CD4-positive, alpha-beta T cell treated with Interleukin-1 beta for 1 hour (primary cell): ENCODE measurements at regions not wholly inside any gene's neighbourhood (a gene's known extent, or its start where the extent isn't known, plus 50 kb on each side); places are given as distances from the start of the nearest gene placed in this dataset.

Source experiments
- DNase-seq, 2 donors: peaks; one replicate each; pipeline ENCODE4 v3.0.0-alpha.2; 2020 to 2022

GRCh38 chr16:51888534-51888933, 658.4 kb downstream of the TOX3 start:
- no peak for DNase-seq

DNA sequence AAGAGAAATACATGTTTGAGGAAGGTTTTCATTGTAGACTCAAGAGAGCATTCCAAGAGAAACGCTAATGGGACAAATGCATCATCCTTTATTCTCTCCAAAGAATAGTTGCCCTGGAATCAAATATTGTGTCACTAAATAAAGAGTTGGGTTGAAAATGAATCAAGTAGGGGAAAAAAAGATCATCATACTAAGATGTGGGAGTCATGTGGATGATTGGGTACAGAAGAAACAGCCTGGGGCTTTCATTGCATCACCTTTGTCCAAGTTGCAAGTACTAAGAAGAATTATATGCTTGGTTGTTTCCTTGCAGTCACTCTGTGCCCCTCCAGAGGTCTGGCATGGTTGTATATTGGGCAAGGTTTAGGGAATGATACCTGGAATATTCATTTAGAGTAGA, 658.9 kb downstream of the TOX3 start:
- DNase-seq: no peak

- DNase-seq: no peak
Measured at GRCh38 chr16:51886456-51886855, 660.5 kb downstream of the TOX3 start.

- DNase-seq: no peak
Measured at GRCh38 chr16:51884773-51885172, 662.2 kb downstream of the TOX3 start.

- DNase-seq: no peak
Measured at GRCh38 chr16:51881731-51882130, 665.2 kb downstream of the TOX3 start.

DNA sequence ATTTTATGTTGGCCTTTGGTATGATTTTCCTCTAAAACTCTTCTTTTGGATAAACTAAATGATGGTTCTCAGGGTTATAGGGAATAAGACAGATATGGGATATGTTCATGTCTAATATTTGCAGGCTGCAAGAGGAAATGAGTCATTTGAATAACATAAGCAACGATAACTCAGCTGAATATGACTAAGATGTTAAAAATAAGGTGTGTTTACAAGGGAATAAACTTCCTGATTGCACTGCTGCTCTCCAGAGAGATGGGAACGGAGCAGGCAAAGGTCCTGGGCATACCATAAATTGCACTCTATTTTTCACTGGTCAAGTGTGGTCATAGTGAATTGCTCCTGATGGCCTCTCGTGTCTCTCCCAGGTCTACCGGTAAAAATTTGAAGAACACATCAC, 666.2 kb downstream of the TOX3 start:
- no peak for DNase-seq

GRCh38 chr16:51877686-51878085, 669.3 kb downstream of the TOX3 start:
- DNase-seq: no peak

DNA sequence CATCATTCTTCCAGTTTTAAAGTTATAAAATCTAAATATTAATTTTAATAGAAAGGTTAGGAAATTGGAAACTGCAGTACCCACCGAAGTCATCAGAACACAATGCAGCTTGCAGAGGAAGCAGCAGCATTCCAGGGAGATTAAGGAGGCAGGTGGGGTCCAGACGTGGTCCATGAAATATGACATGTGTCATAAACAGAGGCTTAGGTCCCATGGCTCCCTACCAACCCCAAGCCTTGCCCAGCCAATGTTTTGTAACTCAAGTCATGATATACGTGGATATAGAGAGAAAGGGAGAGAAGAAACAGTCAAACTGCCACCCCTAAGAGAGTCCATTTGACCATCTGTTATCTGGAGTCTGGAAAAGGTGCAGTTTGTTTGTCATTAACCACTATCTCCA, 670.0 kb downstream of the TOX3 start:
- no peak for DNase-seq

DNA sequence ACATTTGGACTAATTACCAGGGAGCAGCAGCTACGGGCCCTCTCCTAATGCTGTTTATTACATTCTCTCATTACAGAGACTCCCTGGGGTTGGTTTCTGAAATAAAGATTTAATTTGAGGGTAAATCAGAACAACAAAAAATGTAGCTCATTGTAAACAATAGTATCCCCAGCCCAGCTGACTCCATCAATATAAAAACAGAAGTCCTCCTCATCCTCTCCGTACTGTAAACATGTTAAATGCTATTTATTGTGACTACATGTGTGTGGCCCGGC, 670.4 kb downstream of the TOX3 start:
- no peak for DNase-seq

- no peak for DNase-seq
Measured at GRCh38 chr16:51875834-51876600, 670.9 kb downstream of the TOX3 start.

GRCh38 chr16:51872524-51872923, 674.4 kb downstream of the TOX3 start:
- no peak for DNase-seq

DNA sequence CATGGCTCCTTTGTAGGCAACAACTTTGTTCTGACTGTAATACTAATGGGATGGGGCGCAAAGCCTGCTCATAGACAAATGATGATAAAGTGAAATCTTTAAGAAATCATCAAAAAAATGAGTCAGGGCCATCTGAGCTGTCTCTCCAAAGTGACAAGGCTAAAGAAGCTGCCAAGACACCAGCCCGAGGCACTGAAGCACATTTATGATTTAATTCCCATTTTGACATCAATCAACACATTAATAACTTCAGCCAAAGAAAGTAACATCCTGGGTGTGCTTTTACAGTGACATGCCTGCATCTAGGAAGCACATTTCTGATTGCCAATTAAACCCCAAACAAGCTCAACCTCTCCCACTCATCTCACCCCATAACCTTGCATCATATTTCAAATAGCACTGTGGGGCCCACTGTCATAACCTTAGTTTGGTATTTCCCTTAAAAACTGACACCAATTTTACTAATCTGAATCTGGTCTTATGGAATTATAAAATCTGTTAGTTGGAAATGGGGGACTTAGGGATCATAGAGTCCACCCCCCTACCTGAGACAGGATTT, 676.6 kb downstream of the TOX3 start:
- DNase-seq: no peak

DNA sequence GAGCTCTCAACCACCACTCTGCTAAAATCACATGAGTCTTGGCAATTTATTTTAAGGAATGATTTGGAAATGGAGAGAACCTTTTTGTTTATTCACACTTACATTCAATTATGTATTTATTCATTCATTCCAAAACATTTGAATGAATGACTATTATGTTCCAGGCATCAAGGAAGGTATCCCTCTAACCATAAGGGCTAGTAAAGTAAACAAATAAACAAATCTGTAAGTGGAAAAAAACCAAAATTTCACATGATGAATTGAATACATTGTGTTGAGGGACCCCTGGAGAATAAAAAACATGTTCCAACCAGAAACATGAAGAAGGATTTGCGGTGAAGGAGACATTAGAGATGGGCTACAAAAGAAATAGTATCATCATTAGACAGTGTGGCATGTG, 677.8 kb downstream of the TOX3 start:
- no peak for DNase-seq

DNA sequence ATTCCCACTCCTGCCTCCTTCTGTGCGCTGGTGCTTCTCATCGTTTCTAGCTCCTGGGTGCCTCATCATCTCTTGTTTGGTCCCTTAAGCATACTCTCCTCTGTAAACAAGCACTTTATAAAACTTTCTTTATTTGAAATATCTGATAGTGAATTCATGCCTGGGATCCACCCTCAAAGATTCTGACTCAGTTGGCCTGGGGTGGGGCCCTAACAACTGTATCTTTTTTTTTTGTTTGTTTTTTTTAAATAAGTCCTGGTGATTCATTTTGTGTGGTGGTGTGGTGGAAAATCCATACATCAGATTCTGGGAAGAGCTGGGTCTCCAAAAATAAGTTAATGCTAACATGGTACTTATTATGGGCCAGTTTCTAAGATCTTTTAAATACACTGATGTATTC, 678.3 kb downstream of the TOX3 start:
- DNase-seq: no peak

- DNase-seq: no peak
Measured at GRCh38 chr16:51867386-51868065, 679.4 kb downstream of the TOX3 start.

GRCh38 chr16:51864575-51864974, 682.4 kb downstream of the TOX3 start:
- no peak for DNase-seq

- DNase-seq: no peak
Measured at GRCh38 chr16:51854401-51854951, 692.5 kb downstream of the TOX3 start.

DNA sequence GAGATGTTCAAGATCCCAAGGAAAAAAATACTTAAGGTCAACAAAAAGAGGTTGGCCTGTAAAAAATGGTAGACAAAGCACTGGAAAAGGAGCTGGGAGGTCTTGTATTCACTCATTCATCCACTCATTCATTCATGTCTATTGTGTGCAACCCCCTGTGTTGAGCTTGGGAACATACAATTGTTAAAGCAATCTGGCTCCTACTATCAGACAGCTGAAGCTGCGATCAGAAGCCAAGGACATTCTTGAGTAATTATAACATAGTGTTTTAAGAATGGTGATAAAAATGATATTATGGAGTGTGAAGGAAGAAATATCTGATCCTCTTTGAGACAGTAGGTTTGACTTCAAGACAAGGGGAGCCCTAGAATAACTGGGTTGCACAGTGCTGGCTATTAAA, 693.4 kb downstream of the TOX3 start:
- no peak for DNase-seq

GRCh38 chr16:51852892-51853291, 694.1 kb downstream of the TOX3 start:
- DNase-seq: no peak

- no peak for DNase-seq
Measured at GRCh38 chr16:51851111-51851510, 695.8 kb downstream of the TOX3 start.

DNA sequence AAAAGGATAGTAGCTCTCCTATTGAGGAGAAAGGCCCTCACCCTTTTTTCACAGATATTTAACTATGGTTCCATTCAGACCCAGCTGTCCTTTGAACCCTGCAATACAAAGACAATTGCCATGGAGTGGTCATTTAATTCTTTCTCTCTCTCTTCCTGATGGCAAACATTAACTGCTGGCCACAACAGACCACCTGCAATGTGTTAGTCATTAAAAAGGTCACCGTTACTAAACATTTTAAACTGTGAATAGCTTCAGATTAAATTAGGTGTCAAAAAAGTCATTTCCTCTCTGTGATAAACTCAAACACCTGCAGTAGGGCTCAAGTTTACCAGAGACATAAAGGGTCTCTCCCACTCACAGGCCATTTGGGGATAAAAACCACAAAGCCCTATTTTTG, 697.2 kb downstream of the TOX3 start:
- DNase-seq: no peak

DNA sequence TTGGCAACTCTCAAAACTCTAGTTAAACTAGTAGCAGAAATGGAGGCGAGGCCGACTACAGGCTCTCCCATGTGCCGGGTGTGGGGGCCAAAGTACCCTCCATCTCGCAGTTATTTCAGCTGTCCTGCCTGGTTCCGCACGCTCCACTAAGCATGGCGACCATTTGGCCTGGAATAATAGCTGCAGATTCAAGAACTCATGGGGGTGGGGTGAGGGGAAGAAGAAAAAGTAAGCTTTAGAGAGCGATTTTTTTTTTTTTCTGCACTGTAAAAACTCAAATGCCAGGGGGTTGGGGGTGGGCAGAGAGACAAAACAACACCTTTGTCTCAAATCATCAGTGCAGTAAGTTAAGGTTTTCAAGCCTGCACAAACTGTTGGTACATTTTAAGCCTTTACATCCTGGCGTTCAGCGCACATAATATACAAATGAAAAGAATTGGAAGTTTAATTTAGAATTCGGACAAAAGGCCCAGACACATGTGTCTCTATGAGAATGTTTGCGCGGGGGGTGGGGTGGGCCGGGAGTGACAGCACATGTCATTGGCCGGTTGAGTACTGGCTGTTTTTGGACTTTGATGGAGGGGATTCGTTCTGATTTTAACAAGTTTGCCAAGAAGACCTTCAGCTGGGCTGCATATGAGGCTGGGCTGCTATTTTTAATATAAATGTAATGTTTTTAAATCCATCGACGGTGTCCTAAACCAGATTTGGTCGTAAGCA, 694.7 kb upstream of the SALL1 start:
- DNase-seq: no peak

DNA sequence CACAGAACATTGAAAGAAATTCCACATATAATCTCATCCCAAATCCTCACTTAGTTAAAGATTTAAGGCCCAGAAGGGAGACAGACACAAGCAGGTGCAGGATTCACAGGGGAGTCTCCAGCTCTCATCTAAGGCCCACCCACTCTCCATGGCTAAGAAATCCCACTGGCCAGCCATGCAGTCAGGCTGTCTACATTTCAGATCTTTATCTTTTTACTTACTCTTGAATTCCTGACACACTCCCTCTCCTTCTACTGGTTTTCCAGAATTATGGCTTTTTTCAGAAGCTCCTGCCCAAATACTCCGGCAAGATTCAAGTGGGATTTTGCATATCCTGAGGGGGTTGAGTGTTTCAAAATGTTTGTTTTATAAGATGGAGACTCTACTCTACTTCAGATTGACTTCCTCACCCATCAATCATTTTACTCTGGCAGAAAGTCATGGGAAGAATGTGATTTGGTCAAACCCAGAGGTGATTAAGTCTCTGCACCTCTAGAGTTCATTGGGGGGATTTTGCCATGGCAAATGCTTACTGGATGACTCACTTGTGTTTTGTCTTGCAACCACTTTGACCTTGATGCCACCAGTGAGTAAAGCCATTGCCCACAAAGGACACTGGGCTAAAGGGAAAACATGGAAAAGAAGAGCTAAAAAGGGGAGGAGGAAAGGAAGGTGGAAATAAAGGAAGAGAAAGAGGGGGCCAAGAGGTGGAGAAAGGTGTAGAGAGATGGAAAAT, 688.8 kb upstream of the SALL1 start:
- no peak for DNase-seq
